Activated T-cell treated with anti-CD3 and anti-CD28 coated beads, Interleukin-2, amount 50 U/mL, for 72 hours (primary cell): ENCODE measurements at regions not wholly inside any gene's neighbourhood (a gene's known extent, or its start where the extent isn't known, plus 50 kb on each side); places are given as distances from the start of the nearest gene placed in this dataset.
"Not testable (repeated sequence)": the region's sequence is repeated elsewhere in the genome, so short reads cannot be mapped to it uniquely, and the experiment has no call there.

ENCODE experiments used
- ATAC-seq, 2 donors: fragments of 150-1000 bp; cut with Tn5 transposase; replicated peaks in 1 of 2; 2 replicates each; pipeline ENCODE4 v1.10.0; 2021; ENCODE audit warnings: moderate library complexity in 2 of 2, mild to moderate bottlenecking in 1 of 2
- DNase-seq, 2 donors: peaks; one replicate each; pipeline ENCODE4 v3.0.0; 2021 to 2022; ENCODE audit warnings: mixed read lengths in 1 of 2
- H3K27ac Mint-ChIP-seq: one replicate; pipeline ENCODE4 v1.8.0; 2022; ENCODE audit warnings: mild to moderate bottlenecking, moderate library complexity, mixed read lengths
- H3K27me3 Mint-ChIP-seq: one replicate; pipeline ENCODE4 v1.8.0; 2022; ENCODE audit warnings: low read depth, mixed read lengths
- H3K36me3 Mint-ChIP-seq, 2 donors: one replicate each; pipeline ENCODE4 v1.8.0; 2022; ENCODE audit warnings: mixed read lengths in 2 of 2, mild to moderate bottlenecking in 1 of 2; ENCODE audit not compliant: insufficient read depth in 2 of 2
- H3K4me1 Mint-ChIP-seq: one replicate; pipeline ENCODE4 v1.8.0; 2022; ENCODE audit warnings: low read depth, mixed read lengths
- H3K4me3 Mint-ChIP-seq, 2 donors: one replicate each; pipeline ENCODE4 v1.8.0; 2022; ENCODE audit warnings: mild to moderate bottlenecking in 2 of 2, mixed read lengths in 2 of 2, moderate library complexity in 2 of 2
- H3K9me3 Mint-ChIP-seq, 2 donors: one replicate each; pipeline ENCODE4 v1.8.0; 2022; ENCODE audit warnings: mixed read lengths in 2 of 2

DNA sequence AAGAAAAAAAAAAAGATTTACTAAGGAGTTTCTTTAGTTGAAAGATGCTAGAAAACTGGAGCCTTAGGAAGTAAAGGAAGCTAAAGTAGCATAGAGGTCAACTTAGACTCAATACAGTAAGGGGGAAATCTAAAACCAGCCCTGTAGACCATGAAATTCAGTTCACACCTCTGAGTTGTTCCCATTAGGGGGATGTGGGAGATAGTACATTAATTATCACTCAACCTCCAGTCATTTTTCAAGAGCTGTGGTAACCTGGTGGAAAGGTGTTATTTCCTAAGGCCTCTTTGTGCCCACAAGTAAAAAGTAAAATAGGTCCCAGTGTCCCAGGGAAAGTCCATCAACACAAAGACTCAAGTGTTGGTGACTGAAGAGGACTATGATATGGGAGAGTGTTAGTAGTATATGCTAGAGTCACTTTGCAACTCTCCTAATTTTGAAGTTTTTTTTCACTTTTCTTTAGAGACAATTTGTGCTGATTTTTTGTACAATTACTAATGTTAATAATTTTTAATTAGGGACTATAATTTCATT, 1274.4 kb upstream of the EPHA6 start:
- H3K27ac Mint-ChIP-seq = no peak overlapping the region
- H3K36me3 Mint-ChIP-seq = no peaks in the 10 kb centered on the region
- DNase-seq (no peak), ATAC-seq (no peak)
- H3K27me3 Mint-ChIP-seq = no peaks in the 10 kb centered on the region
- peaks cover 2 to 8% of the 10 kb centered on the region in 2 donors for H3K9me3 Mint-ChIP-seq
- no peak overlapping the region for H3K4me3 Mint-ChIP-seq
- no peaks in the 10 kb centered on the region for H3K4me1 Mint-ChIP-seq

DNA sequence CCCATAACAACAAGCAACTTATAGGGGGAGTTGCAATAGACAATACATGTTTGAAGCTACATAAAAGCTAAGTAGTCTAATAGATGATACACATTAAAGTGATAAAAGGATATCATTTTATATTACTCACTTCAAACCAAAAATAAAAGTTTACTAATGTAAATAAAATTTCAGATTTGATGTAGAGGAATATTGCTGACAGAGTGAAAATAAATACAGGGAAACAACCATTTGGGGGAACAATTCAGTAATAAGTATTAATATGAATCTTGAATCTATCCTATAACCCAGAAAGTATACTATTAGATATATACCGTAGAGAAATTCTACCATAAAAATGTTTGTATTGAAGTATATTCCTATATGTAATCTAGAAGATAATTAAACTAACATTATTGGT, 1248.9 kb upstream of the EPHA6 start:
- Mint-ChIP-seq H3K27me3 (no peaks in the 10 kb centered on the region), H3K4me1 (no peaks in the 10 kb centered on the region), H3K27ac (no peak overlapping the region), H3K4me3 (no peak overlapping the region), H3K36me3 (peaks cover 0 to 1% of the 10 kb centered on the region in 2 donors), H3K9me3 (peaks cover 4 to 6% of the 10 kb centered on the region in 2 donors)
- no peak for ATAC-seq
- DNase-seq = no peak

DNA sequence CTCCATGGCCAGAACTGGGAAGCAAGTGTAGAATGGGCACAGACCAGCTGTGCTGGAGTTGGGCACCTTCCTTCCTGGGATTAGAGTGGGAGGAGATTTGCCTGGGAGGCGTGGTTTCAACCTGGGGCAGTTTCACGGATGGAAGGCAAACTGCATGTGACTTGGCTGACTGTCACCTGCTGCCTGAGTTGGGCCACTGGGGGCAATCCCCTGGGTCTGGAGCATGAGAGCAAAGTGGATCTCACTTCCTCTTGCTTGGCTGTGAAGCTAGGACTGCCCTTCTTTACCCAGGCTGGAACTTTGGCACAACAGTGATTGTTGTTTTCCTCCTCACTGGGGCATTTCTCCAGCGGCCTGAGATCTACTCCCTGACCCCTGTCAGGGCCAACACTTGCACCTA, 1247.0 kb upstream of the EPHA6 start:
- no peaks in the 10 kb centered on the region for H3K4me1 Mint-ChIP-seq
- no peaks in the 10 kb centered on the region for H3K27me3 Mint-ChIP-seq
- H3K9me3 Mint-ChIP-seq = peaks cover 4 to 6% of the 10 kb centered on the region in 2 donors

DNA sequence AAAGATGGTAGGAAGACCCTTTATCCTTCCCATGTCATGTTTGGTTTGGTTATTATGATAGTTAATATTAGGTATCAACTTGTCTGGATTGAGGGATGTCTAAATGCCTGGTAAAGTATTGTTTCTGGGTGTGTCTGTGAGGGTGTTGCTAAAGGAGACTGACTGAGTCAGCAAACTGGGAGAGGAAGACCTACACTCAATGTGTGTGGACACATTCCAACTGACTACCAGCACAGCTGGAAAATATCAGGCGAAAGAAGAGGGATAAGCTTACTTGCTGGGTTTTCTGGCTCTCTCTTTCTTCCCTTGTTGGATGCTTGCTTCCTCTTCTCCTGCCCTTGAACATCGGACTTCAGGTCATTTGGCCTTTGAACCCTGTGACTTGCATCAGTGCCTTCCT, 1227.6 kb upstream of the EPHA6 start:
- Mint-ChIP-seq H3K27ac (no peak overlapping the region), H3K9me3 (peaks cover 0 to 8% of the 10 kb centered on the region in 2 donors), H3K36me3 (peaks cover 0 to 2% of the 10 kb centered on the region in 2 donors), H3K27me3 (no peaks in the 10 kb centered on the region), H3K4me3 (no peak overlapping the region), H3K4me1 (no peaks in the 10 kb centered on the region)
- no peak for ATAC-seq
- DNase-seq = no peak

More for the DNA sequence above, 1247.0 kb upstream of the EPHA6 start:
- ATAC-seq = no peak
- Mint-ChIP-seq H3K36me3 (peaks cover 0 to 1% of the 10 kb centered on the region in 2 donors), H3K27ac (no peak overlapping the region), H3K4me3 (no peak overlapping the region)
- no peak for DNase-seq

DNA sequence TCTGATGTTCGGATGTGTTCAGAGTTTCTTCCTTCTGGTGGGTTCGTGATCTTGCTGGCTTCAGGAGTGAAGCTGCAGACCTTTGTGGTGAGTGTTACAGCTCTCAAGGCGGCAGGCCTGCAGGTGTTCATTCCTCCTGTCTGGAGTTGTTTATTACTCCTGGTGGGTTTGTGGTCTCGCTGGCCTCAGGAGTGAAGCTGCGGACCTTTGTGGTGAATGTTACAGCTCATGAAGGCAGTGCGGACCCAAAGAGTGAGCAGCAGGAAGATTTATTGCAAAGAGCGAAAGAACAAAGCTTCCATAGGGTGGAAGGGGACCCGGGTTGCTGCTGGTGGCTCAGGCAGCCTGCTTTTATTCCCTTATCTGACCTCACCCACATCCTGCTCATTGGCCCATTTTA, 1226.8 kb upstream of the EPHA6 start:
- H3K27ac Mint-ChIP-seq, H3K4me1 Mint-ChIP-seq, H3K36me3 Mint-ChIP-seq, H3K27me3 Mint-ChIP-seq, H3K9me3 Mint-ChIP-seq, ATAC-seq, H3K4me3 Mint-ChIP-seq, DNase-seq: not testable (repeated sequence)

- no peak overlapping the region for H3K4me3 Mint-ChIP-seq
- ATAC-seq = no peak
- peaks cover 0 to 6% of the 10 kb centered on the region in 2 donors for H3K9me3 Mint-ChIP-seq
- H3K27me3 Mint-ChIP-seq = no peaks in the 10 kb centered on the region
- no peaks in the 10 kb centered on the region for H3K4me1 Mint-ChIP-seq
- H3K36me3 Mint-ChIP-seq = peaks cover 0 to 2% of the 10 kb centered on the region in 2 donors
- H3K27ac Mint-ChIP-seq = no peak overlapping the region
- no peak for DNase-seq
These were observed 1225.9 kb upstream of the EPHA6 start for GRCh38 chr3:95588473-95588872.

DNA sequence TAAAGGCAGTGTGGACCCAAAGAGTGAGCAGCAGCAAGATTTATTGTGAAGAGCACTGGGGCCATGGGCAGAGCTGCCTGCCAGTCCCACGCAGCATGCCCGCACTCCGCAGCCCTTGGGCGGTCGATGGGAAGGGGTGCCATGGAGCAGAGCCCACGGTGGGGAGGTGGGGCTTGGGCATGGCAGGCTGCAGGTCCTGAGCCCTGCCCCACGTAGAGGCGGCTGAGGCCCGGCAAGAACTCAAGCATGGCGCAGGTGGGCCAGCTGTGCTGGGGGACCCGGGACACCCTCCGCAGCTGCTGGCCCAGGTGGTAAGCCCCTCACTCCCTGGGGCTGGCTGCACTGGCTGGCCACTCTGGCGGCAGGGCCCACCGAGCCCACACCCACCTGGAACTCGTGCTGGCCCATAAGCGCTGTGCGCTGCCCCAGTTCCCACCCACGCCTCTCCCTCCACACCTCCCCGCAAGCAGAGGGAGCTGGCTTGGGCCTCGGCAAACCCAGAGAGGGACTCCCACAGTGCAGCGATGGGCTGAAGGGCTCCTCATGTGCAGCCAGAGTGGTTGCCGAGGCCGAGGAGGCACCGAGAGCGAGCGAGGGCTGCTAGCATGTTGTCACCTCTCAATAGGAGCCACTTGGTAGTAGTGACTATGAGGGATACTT, 1218.8 kb upstream of the EPHA6 start:
- DNase-seq (no peak), ATAC-seq (no peak)
- H3K27me3 Mint-ChIP-seq = no peaks in the 10 kb centered on the region
- no peaks in the 10 kb centered on the region for H3K4me1 Mint-ChIP-seq
- H3K9me3 Mint-ChIP-seq = peaks cover 0 to 4% of the 10 kb centered on the region in 2 donors
- no peak overlapping the region for H3K27ac Mint-ChIP-seq
- no peaks in the 10 kb centered on the region for H3K36me3 Mint-ChIP-seq
- H3K4me3 Mint-ChIP-seq = no peak overlapping the region

- Mint-ChIP-seq H3K4me3 (no peak overlapping the region), H3K27me3 (no peaks in the 10 kb centered on the region), H3K36me3 (peaks cover 3 to 5% of the 10 kb centered on the region in 2 donors), H3K9me3 (peaks cover 10 to 17% of the 10 kb centered on the region in 2 donors), H3K27ac (no peak overlapping the region), H3K4me1 (no peaks in the 10 kb centered on the region)
- no peak for ATAC-seq
- no peak for DNase-seq
These were observed 1206.5 kb upstream of the EPHA6 start for GRCh38 chr3:95607926-95608325.

DNA sequence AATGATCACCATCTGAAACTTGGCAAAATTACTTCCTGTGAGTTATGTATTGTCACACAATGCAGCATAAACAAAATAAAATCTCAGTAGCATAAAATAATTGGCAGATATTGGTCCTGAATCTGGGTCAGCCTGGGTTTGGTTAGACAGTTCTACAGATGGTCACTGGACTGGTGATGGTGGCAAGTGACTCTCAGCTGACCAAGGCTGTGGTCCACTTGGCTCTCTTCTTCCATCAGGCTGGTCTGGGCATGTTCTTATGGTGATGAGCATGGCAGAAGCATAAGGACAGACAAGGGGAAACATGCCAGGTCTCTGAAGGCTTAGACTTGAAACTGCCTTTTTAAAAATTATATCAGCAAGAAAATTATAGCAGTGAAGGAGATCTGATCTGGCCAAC, 1205.0 kb upstream of the EPHA6 start:
- no peak overlapping the region for H3K4me3 Mint-ChIP-seq
- no peak for ATAC-seq
- peaks cover 3 to 5% of the 10 kb centered on the region in 2 donors for H3K36me3 Mint-ChIP-seq
- H3K27ac Mint-ChIP-seq = no peak overlapping the region
- H3K9me3 Mint-ChIP-seq = peaks cover 7 to 15% of the 10 kb centered on the region in 2 donors
- no peaks in the 10 kb centered on the region for H3K4me1 Mint-ChIP-seq
- no peak for DNase-seq
- H3K27me3 Mint-ChIP-seq = no peaks in the 10 kb centered on the region

DNA sequence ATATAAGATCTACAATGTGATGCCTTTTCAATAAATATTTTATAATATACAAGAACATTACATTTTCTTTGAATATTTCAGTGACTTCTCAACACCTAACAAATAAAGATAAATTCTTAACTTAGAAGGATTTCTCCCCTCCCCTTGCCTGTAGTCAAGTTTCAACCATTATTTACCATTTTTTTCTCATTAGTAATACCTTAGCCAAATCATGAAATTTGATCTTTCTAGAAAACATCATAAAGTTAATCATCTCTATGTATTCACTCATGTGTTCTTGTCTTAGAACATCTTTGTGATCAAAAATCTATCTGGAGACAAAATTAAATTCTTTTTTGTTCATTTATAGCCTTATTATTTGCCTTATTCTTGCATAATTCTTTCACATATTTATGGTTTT, 1201.8 kb upstream of the EPHA6 start:
- Mint-ChIP-seq H3K36me3 (peaks cover 0 to 3% of the 10 kb centered on the region in 2 donors), H3K27ac (no peak overlapping the region), H3K4me1 (no peaks in the 10 kb centered on the region), H3K4me3 (no peak overlapping the region), H3K27me3 (no peaks in the 10 kb centered on the region), H3K9me3 (peaks cover 4% of the 10 kb centered on the region in 2 donors)
- DNase-seq (no peak), ATAC-seq (no peak)

DNA sequence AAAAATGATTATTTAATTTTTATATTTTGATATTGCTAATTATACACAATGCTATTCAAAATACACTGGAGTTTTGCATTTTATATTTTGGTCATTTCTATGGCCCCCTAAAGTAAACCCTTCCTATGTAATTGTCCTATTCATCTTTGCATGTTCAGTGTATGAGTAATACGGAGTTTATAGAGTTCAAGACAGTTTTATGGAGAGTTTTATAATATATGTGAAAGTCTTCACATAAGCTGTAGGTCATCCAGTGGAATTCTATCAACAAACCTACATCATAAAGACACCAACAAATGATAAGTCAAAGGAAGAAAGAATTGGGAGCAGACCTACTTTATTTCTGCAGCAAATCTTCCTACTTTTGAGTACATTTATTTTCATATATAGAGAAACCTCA, 1200.4 kb upstream of the EPHA6 start:
- Mint-ChIP-seq H3K36me3 (peaks cover 0 to 2% of the 10 kb centered on the region in 2 donors), H3K27me3 (no peaks in the 10 kb centered on the region), H3K4me3 (no peak overlapping the region), H3K4me1 (no peaks in the 10 kb centered on the region), H3K9me3 (peaks cover 2% of the 10 kb centered on the region in 2 donors), H3K27ac (no peak overlapping the region)
- no peak for ATAC-seq
- DNase-seq = no peak

- H3K27me3 Mint-ChIP-seq = no peaks in the 10 kb centered on the region
- no peak overlapping the region for H3K27ac Mint-ChIP-seq
- no peak for ATAC-seq
- no peak for DNase-seq
- no peak overlapping the region for H3K4me3 Mint-ChIP-seq
- H3K9me3 Mint-ChIP-seq = peaks cover 2% of the 10 kb centered on the region in 2 donors
- H3K4me1 Mint-ChIP-seq = no peaks in the 10 kb centered on the region
- peaks cover 0 to 2% of the 10 kb centered on the region in 2 donors for H3K36me3 Mint-ChIP-seq
These were observed 1198.6 kb upstream of the EPHA6 start for GRCh38 chr3:95615592-95616310.

GRCh38 chr3:95626107-95626506, 1188.3 kb upstream of the EPHA6 start:
- ATAC-seq (no peak), DNase-seq (no peak)
- H3K36me3 Mint-ChIP-seq = no peaks in the 10 kb centered on the region
- H3K9me3 Mint-ChIP-seq = no peaks in the 10 kb centered on the region
- no peak overlapping the region for H3K27ac Mint-ChIP-seq
- no peaks in the 10 kb centered on the region for H3K27me3 Mint-ChIP-seq
- no peaks in the 10 kb centered on the region for H3K4me1 Mint-ChIP-seq
- no peak overlapping the region for H3K4me3 Mint-ChIP-seq
